Tibial nerve (tissue), 4 donors: ENCODE measurements at regions not wholly inside any gene's neighbourhood (a gene's known extent, or its start where the extent isn't known, plus 50 kb on each side); places are given as distances from the start of the nearest gene placed in this dataset.

ENCODE experiments used
- DNase-seq, 2 donors: peaks; one replicate each; pipeline ENCODE4 v3.0.0-alpha.2; 2019; ENCODE audit warnings: low spot score in 2 of 2
- H3K27ac ChIP-seq, 4 donors: fragments of 200-600 bp; sonication (generic) in 3 of 4; one replicate each; pipeline ENCODE4 v1.5.1; 2017 to 2019; ENCODE audit warnings: mild to moderate bottlenecking in 1 of 4
- H3K27me3 ChIP-seq, 2 donors: fragments of 200-600 bp; sonication (generic) in 1 of 2; one replicate each; pipeline versions ENCODE4 v1.5.1 to v1.6.0; 2017 to 2019
- H3K36me3 ChIP-seq, 3 donors: fragments of 200-600 bp; sonication (generic); one replicate each; pipeline ENCODE4 v1.5.1; 2018 to 2019
- H3K4me1 ChIP-seq, 4 donors: fragments of 200-600 bp; sonication (generic) in 3 of 4; one replicate each; pipeline ENCODE4 v1.5.1; 2017 to 2019
- H3K4me3 ChIP-seq, 4 donors: fragments of 200-600 bp; sonication (generic) in 3 of 4; one replicate each; pipeline ENCODE4 v1.5.1; 2017 to 2019; ENCODE audit warnings: mild to moderate bottlenecking in 1 of 4, moderate library complexity in 1 of 4
- H3K9me3 ChIP-seq, 4 donors: fragments of 200-600 bp; sonication (generic) in 3 of 4; one replicate each; pipeline ENCODE4 v1.5.1; 2017 to 2019
- EP300 ChIP-seq, 2 donors: sonication (generic); formaldehyde crosslinking; IDR thresholded peaks; one replicate each; pipeline ENCODE4 v1.6.1; 2017; ENCODE audit warnings: antibody characterized with exemption in 2 of 2, mild to moderate bottlenecking in 1 of 2
- POLR2A ChIP-seq, 2 donors: fragments of 450-650 bp; IDR thresholded peaks; one replicate each; pipeline ENCODE4 v1.6.1; 2017; ENCODE audit warnings: antibody characterized with exemption in 2 of 2, mild to moderate bottlenecking in 2 of 2, moderate library complexity in 2 of 2
- WGBS, 2 donors: methylation state at CpG; one replicate each; pipeline ENCODE4 v1.1.5; 2018; 5-methylcytosine and 5-hydroxymethylcytosine counted together
- TF ChIP-seq, protein P1 (sequence below), 5 experiments: fragments of 200-600 bp in 3 of 5; fragments of 450-650 bp in 2 of 5; sonication (generic) in 3 of 5; IDR thresholded peaks; one replicate each; pipeline ENCODE4 v1.5.1; 2016 to 2019; ENCODE audit warnings: antibody characterized with exemption in 5 of 5, mild to moderate bottlenecking in 3 of 5, moderate library complexity in 2 of 5

DNA sequence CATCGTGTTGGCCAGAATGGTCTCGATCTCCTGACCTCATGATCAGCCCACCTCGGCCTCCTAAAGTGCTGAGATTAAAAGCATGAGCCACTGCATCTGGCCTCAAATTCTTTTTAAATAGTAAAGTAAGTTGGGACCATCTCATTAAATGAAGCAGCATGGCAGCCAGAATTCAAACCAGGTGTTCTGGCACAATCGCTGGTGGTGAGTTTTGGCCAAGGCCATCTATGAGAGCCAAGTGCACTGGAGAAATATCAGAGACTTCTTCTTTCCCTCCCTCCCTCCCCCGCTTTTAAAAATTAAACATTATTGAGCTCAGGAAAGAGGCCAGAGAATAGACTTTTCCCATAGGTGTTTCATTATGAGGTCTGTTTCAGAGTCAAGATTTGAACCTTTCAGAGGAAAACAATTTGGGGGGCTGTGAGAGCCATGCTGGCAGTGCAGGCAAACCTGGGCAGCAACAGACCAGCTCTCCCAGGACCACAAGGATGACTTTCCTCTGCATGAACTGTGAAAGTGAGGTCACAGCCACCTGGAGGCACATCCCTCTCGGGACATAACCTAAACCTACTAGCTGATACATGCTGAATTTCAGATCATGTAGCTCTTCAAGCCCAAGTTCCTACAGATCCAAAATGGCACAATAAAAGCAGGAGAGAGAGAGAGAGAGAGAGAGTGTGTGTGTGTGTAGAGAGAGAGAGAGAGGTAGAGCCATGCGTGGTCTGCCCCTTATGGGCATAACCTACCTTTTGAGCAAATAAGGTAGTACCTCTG, 94.6 kb upstream of the DMRT1 start:
- Histone ChIP-seq H3K27ac (no peak overlapping the region), H3K4me3 (no peak overlapping the region), H3K9me3 (no peaks in the 10 kb centered on the region), H3K27me3 (no peaks in the 10 kb centered on the region), H3K36me3 (peaks cover 3 to 61% (median 5%) of the 10 kb centered on the region in 3 donors), H3K4me1 (peaks cover 0 to 34% (median 11%) of the 10 kb centered on the region in 4 donors)
- DNase-seq = no peak
- TF ChIP-seq EP300 (IDR thresholded peaks at IDR 0.05) = no peak
- TF ChIP-seq, protein P1, sequence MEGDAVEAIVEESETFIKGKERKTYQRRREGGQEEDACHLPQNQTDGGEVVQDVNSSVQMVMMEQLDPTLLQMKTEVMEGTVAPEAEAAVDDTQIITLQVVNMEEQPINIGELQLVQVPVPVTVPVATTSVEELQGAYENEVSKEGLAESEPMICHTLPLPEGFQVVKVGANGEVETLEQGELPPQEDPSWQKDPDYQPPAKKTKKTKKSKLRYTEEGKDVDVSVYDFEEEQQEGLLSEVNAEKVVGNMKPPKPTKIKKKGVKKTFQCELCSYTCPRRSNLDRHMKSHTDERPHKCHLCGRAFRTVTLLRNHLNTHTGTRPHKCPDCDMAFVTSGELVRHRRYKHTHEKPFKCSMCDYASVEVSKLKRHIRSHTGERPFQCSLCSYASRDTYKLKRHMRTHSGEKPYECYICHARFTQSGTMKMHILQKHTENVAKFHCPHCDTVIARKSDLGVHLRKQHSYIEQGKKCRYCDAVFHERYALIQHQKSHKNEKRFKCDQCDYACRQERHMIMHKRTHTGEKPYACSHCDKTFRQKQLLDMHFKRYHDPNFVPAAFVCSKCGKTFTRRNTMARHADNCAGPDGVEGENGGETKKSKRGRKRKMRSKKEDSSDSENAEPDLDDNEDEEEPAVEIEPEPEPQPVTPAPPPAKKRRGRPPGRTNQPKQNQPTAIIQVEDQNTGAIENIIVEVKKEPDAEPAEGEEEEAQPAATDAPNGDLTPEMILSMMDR (IDR thresholded peaks at IDR 0.05) = no peak
- TF ChIP-seq POLR2A (IDR thresholded peaks at IDR 0.05) = no peak
- 92 to 94% methylated on average over 7 of the region's 7 CpGs for WGBS, 2 donors

DNA sequence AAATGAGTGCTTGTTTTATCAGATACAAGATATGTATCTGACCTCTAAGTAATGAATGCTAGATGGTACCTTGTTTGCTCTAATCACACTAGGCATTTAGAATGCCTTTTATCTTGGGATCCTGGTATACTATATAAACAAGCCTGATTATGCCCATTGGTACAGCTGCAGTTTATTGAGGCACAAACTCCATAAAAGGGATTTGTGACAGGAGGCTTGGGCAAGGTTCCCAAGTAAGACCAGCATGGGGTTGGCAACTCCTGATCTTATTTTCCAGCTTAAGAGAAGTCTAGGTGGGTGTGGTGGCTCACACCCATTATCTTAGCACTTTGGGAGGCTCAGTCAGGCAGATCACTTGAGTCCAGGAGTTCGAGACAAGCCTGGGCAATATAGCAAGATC, 93.9 kb upstream of the DMRT1 start:
- 100% methylated on average over 1 of the region's 1 CpG for WGBS, 2 donors
- Histone ChIP-seq H3K36me3 (peaks cover 0 to 54% (median 3%) of the 10 kb centered on the region in 3 donors), H3K4me3 (no peak overlapping the region), H3K27ac (no peak overlapping the region), H3K4me1 (peaks cover 0 to 37% (median 13%) of the 10 kb centered on the region in 4 donors), H3K9me3 (no peaks in the 10 kb centered on the region), H3K27me3 (no peaks in the 10 kb centered on the region)
- TF ChIP-seq EP300 (IDR thresholded peaks at IDR 0.05) (no peak), POLR2A (IDR thresholded peaks at IDR 0.05) (no peak)
- TF ChIP-seq, protein P1 (IDR thresholded peaks at IDR 0.05) = no peak
- DNase-seq = no peak

DNA sequence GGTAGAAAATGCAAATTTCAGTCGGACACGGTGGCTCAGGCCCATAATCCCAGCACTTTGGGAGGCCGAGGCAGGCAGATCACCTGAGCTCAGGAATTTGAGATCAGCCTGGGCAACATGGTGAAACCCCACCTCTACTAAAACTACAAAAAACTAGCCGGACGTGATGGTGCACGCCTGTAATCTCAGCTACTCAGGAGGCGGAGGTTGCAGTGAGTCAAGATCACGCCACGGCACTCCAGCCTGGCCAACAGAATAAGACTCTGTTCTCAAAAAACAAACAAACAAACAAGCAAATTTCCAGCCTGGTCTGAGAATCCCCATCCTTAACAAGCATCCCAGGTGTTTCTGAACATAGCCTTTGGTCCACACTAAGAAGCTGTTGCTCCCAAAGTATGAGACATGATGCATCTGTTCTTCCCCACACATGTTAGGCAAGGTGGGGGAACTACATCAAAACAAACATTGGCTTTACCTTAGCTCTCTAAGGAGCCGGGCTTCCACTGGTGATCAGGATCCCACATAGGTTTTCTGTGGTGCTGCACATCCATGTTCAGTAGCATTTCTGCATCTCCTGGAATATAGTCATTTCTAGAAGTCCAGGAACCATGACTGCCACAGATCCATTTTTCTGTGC, 92.5 kb upstream of the DMRT1 start:
- H3K27me3 ChIP-seq = no peaks in the 10 kb centered on the region
- 91% methylated on average over 10 of the region's 10 CpGs for WGBS, 2 donors
- no peak for DNase-seq
- H3K27ac ChIP-seq = no peak overlapping the region
- no peak overlapping the region for H3K4me3 ChIP-seq
- H3K36me3 ChIP-seq = peaks cover 0 to 48% (median 0%) of the 10 kb centered on the region in 3 donors
- TF ChIP-seq, protein P1 (IDR thresholded peaks at IDR 0.05) = no peak
- TF ChIP-seq POLR2A (IDR thresholded peaks at IDR 0.05) (no peak), EP300 (IDR thresholded peaks at IDR 0.05) (no peak)
- H3K4me1 ChIP-seq = peaks cover 0 to 28% (median 13%) of the 10 kb centered on the region in 4 donors
- no peaks in the 10 kb centered on the region for H3K9me3 ChIP-seq

DNA sequence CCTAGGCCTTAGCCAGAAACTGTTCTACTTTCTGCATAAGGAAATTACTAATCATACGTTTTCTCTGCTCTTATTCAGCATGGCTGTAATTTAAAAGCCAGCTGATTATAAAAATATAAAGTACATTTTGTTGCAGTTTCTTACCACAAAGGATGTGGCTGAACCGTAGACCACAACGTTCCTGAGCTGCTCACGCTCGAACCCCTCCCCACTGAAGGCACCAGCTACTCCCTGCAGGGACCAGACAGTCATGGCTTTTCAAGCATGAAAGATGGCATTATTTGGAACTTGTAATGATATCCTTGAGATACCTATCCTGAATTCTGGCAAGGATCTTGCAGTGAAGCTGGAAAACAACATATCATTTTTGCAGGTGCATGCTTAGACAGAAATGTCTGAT, 91.8 kb upstream of the DMRT1 start:
- DNase-seq = no peak
- H3K9me3 ChIP-seq = no peaks in the 10 kb centered on the region
- no peaks in the 10 kb centered on the region for H3K27me3 ChIP-seq
- peaks cover 0 to 41% (median 0%) of the 10 kb centered on the region in 3 donors for H3K36me3 ChIP-seq
- TF ChIP-seq POLR2A (IDR thresholded peaks at IDR 0.05) (no peak), EP300 (IDR thresholded peaks at IDR 0.05) (no peak)
- TF ChIP-seq, protein P1 (IDR thresholded peaks at IDR 0.05) = no peak
- peaks cover 0 to 28% (median 13%) of the 10 kb centered on the region in 4 donors for H3K4me1 ChIP-seq
- no peak overlapping the region for H3K27ac ChIP-seq
- 61 to 66% methylated on average over 5 of the region's 5 CpGs for WGBS, 2 donors
- H3K4me3 ChIP-seq = no peak overlapping the region
